ENCODE measurements at regions not wholly inside any gene's neighbourhood (a gene's known extent, or its start where the extent isn't known, plus 50 kb on each side); places are given as distances from the start of the nearest gene placed in this dataset.
A peak's percentile ranks its signal among the peaks of the same experiment; 100 is the strongest.

DNA sequence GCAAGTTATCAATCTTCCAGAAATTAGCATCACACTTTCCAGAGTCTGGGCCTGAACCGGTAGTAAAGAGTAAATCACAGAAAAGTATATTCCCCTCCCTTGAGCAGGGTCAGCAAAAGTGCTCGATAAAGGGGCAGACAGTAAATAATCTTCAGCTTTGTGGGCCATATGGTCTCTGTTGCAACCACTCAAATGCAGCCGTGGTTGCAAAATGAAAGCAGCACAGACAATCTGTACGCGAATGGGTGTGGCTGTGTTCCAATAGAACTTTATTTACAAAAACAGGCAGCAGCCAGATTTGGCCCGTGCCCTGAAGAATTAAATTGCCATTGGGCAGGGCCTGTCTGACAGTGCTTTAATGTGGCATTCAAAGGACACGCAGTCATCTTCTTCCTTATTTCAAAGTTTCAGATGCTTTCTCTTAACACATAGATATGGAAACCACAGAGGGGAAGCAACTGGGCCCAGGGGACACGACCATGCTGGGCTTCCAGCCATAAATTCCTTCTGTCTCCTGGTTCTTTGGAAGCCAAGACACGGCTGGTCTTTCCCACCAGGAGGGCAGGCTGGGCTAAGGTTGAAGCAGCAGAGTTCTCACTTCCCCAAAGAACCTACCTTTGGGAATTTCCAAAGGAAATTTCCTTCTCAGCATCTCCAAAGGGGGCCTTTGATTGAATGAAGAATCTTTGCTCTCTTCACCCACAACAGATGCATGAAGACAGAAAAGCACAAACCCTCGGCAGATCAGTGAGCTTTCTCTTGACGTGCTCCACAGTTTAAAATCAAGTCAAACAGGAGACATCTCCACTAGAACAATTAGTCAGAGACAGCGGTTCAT is 489.8 kb upstream of the PROK2 start:
- Mint-ChIP-seq H3K36me3 (no peaks in the 10 kb centered on the region), H3K4me1 (peaks cover 13 to 18% of the 10 kb centered on the region in 2 donors), H3K27ac (no peak overlapping the region), H3K4me3 (no peak overlapping the region), H3K9me3 (no peaks in the 10 kb centered on the region), H3K27me3 (ENCODE audit: low read depth in 2 of 2) (peaks cover 0 to 9% of the 10 kb centered on the region in 2 donors)
- DNase-seq = peak in 1 of 2 donors; percentile 40
- intact Hi-C loops (cut with micrococcal nuclease) = no loop called here
- no peaks in the 10 kb centered on the region for H3K9me3 ChIP-seq (ENCODE audit: control insufficient read depth, insufficient read depth, low read length)
- WGBS (ENCODE audit: insufficient coverage) = 30% methylated on average over 12 of the region's 12 CpGs
- H3K27me3 ChIP-seq (ENCODE audit: control insufficient read depth, insufficient read depth, low read length) = no peaks in the 10 kb centered on the region
- H3K27ac ChIP-seq (ENCODE audit: low read length) = no peak overlapping the region
- H3K36me3 ChIP-seq (ENCODE audit: control insufficient read depth, insufficient read depth, low read length) = no peaks in the 10 kb centered on the region
- no peak overlapping the region for H3K4me3 ChIP-seq (ENCODE audit: low read length)
- peak in 1 of 3 donors; percentile 33 for ATAC-seq
- TF ChIP-seq, protein P1, sequence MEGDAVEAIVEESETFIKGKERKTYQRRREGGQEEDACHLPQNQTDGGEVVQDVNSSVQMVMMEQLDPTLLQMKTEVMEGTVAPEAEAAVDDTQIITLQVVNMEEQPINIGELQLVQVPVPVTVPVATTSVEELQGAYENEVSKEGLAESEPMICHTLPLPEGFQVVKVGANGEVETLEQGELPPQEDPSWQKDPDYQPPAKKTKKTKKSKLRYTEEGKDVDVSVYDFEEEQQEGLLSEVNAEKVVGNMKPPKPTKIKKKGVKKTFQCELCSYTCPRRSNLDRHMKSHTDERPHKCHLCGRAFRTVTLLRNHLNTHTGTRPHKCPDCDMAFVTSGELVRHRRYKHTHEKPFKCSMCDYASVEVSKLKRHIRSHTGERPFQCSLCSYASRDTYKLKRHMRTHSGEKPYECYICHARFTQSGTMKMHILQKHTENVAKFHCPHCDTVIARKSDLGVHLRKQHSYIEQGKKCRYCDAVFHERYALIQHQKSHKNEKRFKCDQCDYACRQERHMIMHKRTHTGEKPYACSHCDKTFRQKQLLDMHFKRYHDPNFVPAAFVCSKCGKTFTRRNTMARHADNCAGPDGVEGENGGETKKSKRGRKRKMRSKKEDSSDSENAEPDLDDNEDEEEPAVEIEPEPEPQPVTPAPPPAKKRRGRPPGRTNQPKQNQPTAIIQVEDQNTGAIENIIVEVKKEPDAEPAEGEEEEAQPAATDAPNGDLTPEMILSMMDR (IDR thresholded peaks at IDR 0.05) = no peak
- peaks cover 32% of the 10 kb centered on the region for H3K4me1 ChIP-seq (ENCODE audit: control insufficient read depth, insufficient read depth, low read length)

DNA sequence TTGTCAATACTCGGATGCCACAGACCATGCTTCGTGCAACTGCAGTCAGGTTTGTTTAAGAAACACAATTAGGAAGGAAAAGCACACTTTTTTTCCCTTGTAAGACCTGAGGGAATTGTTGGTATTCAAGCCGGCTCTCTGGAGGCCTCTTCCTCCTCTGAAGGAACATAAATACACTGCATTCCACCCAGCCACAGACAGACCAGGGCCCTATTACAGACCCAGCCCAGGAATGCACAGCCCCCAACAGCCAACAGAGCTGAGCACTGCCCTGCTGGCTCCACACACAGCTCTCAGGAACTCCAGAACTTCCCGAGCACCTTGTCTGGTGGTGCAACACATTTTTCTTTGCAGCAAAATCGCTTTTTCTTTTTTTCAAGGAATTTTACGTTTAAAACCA is 488.7 kb upstream of the PROK2 start:
- no peak overlapping the region for H3K27ac Mint-ChIP-seq

GRCh38 chr3:72272356-72272755 is 487.4 kb upstream of the PROK2 start:
- H3K27ac ChIP-seq (ENCODE audit: low read length) = no peak overlapping the region
- 94% methylated on average over 6 of the region's 6 CpGs for WGBS (ENCODE audit: insufficient coverage)
- Mint-ChIP-seq H3K36me3 (no peaks in the 10 kb centered on the region), H3K27me3 (ENCODE audit: low read depth in 2 of 2) (no peaks in the 10 kb centered on the region), H3K4me1 (peaks cover 13 to 18% of the 10 kb centered on the region in 2 donors), H3K27ac (no peak overlapping the region), H3K9me3 (no peaks in the 10 kb centered on the region), H3K4me3 (no peak overlapping the region)
- H3K4me1 ChIP-seq (ENCODE audit: control insufficient read depth, insufficient read depth, low read length) = peaks cover 37% of the 10 kb centered on the region
- H3K36me3 ChIP-seq (ENCODE audit: control insufficient read depth, insufficient read depth, low read length) = no peaks in the 10 kb centered on the region
- no peaks in the 10 kb centered on the region for H3K9me3 ChIP-seq (ENCODE audit: control insufficient read depth, insufficient read depth, low read length)
- TF ChIP-seq, protein P1 (IDR thresholded peaks at IDR 0.05) = no peak
- intact Hi-C loops (cut with micrococcal nuclease) = no loop called here
- no peak overlapping the region for H3K4me3 ChIP-seq (ENCODE audit: low read length)
- no peaks in the 10 kb centered on the region for H3K27me3 ChIP-seq (ENCODE audit: control insufficient read depth, insufficient read depth, low read length)
- no peak for DNase-seq
- ATAC-seq = no peak

More for the DNA sequence above, 488.7 kb upstream of the PROK2 start:
- TF ChIP-seq, protein P1 (IDR thresholded peaks at IDR 0.05) = no peak
- 60% methylated on average over 5 of the region's 6 CpGs for WGBS (ENCODE audit: insufficient coverage)
- Mint-ChIP-seq H3K9me3 (no peaks in the 10 kb centered on the region), H3K4me3 (no peak overlapping the region), H3K4me1 (peaks cover 13 to 18% of the 10 kb centered on the region in 2 donors), H3K27me3 (ENCODE audit: low read depth in 2 of 2) (peaks cover 0 to 2% of the 10 kb centered on the region in 2 donors), H3K36me3 (no peaks in the 10 kb centered on the region)
- DNase-seq (no peak), ATAC-seq (no peak)
- H3K36me3 ChIP-seq (ENCODE audit: control insufficient read depth, insufficient read depth, low read length) = no peaks in the 10 kb centered on the region
- H3K4me3 ChIP-seq (ENCODE audit: low read length) = no peak overlapping the region
- no peaks in the 10 kb centered on the region for H3K27me3 ChIP-seq (ENCODE audit: control insufficient read depth, insufficient read depth, low read length)
- H3K27ac ChIP-seq (ENCODE audit: low read length) = no peak overlapping the region
- H3K4me1 ChIP-seq (ENCODE audit: control insufficient read depth, insufficient read depth, low read length) = peaks cover 37% of the 10 kb centered on the region
- no peaks in the 10 kb centered on the region for H3K9me3 ChIP-seq (ENCODE audit: control insufficient read depth, insufficient read depth, low read length)
- intact Hi-C loops (cut with micrococcal nuclease) = no loop called here
